Epithelial cell of proximal tubule (primary cell): ENCODE measurements at regions not wholly inside any gene's neighbourhood (a gene's known extent, or its start where the extent isn't known, plus 50 kb on each side); places are given as distances from the start of the nearest gene placed in this dataset.

Experiments
- DNase-seq: peaks from one replicate; pipeline ENCODE4 v3.0.0-alpha.2; 2011; ENCODE audit warnings: low read depth
- H3K4me3 ChIP-seq: 2 replicates; pipeline ENCODE4 v1.5.1; 2011; ENCODE audit warnings: low read depth, mild to moderate bottlenecking, low read length
- TF ChIP-seq, protein P1 (sequence below): conservative IDR thresholded peaks from 2 replicates; pipeline ENCODE4 v1.5.1; 2012; ENCODE audit warnings: low read depth, mild to moderate bottlenecking, low read length

DNA sequence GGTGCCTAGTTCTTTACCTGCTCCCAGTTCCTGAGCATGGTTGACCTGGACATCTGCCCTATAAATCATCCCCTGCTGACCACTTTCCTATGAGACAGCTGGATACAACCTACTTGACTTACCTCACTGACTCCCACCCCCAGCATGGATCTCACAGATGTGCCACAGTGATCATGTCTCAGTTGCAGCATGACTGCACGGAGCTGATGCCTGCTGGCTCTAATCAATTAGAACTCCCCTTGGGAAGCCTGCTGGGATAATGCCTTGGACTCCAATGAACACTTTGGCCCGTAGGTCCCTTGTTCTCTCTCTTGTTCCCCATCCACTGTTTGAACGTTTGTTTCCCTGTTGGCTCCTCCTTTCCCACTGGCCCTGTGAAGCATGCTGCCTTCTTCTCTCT, 271.2 kb upstream of the IGFBP3 start:
- TF ChIP-seq, protein P1, sequence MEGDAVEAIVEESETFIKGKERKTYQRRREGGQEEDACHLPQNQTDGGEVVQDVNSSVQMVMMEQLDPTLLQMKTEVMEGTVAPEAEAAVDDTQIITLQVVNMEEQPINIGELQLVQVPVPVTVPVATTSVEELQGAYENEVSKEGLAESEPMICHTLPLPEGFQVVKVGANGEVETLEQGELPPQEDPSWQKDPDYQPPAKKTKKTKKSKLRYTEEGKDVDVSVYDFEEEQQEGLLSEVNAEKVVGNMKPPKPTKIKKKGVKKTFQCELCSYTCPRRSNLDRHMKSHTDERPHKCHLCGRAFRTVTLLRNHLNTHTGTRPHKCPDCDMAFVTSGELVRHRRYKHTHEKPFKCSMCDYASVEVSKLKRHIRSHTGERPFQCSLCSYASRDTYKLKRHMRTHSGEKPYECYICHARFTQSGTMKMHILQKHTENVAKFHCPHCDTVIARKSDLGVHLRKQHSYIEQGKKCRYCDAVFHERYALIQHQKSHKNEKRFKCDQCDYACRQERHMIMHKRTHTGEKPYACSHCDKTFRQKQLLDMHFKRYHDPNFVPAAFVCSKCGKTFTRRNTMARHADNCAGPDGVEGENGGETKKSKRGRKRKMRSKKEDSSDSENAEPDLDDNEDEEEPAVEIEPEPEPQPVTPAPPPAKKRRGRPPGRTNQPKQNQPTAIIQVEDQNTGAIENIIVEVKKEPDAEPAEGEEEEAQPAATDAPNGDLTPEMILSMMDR: no peak
- DNase-seq: no peak

DNA sequence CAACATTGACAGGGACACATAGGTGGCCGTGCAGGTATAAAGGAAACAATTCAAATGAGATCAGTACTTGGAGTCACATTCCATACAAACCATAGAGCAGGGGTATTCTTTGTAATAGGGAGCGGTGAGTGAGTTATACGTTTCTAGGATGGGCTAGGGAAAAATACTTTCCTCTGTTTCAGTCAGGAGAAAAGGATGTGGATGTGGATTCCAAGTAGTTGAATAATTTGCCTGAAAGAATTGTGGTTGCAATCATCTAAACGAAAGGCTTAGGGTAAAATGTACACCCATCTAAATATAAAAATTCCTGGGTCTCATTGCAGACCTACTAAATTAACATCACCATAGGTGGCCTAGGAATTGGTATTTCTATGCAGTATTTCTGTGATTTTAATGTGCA, 270.7 kb upstream of the IGFBP3 start:
- TF ChIP-seq, protein P1: no peak
- H3K4me3 ChIP-seq: no peak overlapping the region
- no peak for DNase-seq

More for the DNA sequence above, 271.2 kb upstream of the IGFBP3 start:
- H3K4me3 ChIP-seq: no peak overlapping the region

DNA sequence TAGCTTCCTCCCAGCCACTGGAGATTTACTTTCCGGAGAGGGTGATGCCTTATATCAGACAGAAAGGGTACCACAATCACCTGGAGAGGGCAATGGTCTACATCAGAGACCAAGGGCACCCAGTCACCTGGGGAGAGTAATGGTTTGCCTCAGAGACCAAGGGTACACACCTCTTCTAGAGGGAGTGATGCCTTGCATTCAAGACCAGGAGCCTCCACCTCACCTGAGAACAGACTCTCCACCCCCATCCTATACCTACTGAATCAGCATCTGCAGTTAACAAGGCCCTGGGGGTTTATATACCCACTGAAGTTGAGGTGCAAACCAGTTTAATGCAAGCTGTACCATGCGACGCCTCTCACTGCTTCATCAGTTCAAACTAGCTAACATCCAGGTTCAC, 270.2 kb upstream of the IGFBP3 start:
- TF ChIP-seq, protein P1: no peak
- no peak for DNase-seq
- H3K4me3 ChIP-seq: no peak overlapping the region

DNA sequence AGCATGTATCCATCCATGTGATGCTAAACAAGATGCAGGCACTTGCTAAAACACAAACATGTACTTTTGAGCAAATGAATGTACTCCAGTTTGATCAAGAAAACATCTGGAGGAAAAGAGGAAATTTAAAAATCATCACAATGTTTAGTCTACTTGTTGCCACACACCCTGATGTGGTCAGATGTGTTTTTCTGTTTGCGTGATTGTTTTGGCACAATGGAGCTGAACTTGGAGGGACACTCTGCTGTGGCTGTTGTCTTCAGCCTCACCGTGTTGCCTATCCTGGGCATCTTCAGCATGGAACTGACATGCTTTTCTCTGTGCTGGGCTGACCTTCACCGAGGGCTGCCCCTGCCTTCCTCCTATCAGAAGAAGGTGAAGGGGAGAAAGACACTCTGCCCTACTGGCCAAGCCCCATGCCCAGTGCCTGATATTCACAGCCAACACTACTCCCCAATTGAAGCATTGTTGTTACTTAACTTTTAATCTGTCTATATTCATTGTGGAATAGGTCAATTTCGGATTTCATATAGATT, 268.3 kb upstream of the IGFBP3 start:
- no peak overlapping the region for H3K4me3 ChIP-seq
- no peak for DNase-seq
- TF ChIP-seq, protein P1: no peak

DNA sequence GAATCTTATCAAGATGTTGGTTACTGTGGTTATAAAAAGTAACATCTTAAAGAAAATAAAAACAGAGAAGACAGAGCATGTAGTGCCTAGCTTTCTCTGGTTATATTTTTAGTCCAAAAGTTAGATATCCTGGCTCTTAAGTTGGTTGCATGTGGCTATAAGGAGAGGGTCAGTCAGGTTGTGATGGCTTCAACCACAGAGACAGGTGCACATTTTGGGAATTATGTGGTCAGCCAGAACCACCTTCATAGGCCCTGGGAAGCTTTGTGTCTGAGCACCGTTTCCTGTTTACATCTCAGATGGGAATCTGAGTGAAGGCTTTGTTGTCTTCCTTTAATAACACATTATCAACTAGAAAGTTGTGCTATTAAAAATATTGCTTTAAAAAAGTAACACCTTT, 265.1 kb upstream of the IGFBP3 start:
- no peak overlapping the region for H3K4me3 ChIP-seq
- no peak for DNase-seq
- TF ChIP-seq, protein P1: no peak

DNA sequence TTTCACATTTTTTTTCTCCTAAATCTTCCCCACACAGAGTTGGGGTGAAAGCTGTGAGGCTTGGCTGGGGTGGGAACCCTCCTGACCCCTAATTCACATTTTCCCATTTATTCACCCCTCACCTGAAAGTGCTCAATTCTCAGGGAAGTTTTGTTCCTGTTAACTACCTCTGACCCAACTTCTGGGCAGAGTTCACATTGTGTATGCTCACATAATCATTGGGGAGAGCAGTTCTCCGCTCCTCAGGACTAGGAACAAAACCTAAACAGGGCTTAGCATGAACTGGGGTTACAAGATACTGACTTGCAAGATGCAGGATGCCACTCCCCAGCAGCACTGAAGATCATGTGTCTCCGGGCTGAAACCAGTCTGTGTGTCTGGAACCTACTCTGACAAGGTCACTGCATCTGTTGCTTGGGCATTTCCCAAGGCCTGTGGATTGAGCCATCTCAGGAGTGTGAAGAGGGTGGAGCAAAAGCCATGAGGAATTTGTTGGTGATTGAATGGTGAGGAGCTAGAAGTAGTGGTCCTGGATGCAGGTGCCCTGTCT, 258.1 kb upstream of the IGFBP3 start:
- H3K4me3 ChIP-seq: no peak overlapping the region
- TF ChIP-seq, protein P1: no peak
- no peak for DNase-seq

DNA sequence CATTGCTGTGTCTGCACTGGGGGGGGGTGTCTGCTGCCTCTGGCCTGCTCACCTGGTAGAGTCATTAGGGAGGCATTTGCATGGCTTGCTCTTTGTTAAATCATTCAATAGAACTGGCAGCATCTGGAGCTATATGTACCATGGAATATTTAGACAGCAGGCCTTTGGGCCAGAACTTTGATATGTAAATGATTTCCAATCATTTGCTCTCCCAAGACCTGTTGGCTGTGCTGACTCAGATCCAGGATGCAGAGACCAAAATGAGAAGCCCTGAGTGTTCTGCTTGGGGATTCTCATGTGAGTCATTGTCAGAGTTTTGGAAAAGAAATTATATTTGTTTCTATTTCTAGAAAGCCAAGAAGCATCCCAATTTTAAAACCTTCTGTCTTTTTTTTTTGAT, 257.6 kb upstream of the IGFBP3 start:
- TF ChIP-seq, protein P1: no peak
- H3K4me3 ChIP-seq: no peak overlapping the region
- DNase-seq: no peak
